HG03521 (cell line): ENCODE measurements at regions not wholly inside any gene's neighbourhood (a gene's known extent, or its start where the extent isn't known, plus 50 kb on each side); places are given as distances from the start of the nearest gene placed in this dataset.

ENCODE experiments used
- ATAC-seq: cut with Tn5 transposase; IDR thresholded peaks from one replicate; pipeline ENCODE4 v1.9.1; 2021; ENCODE audit warnings: mild to moderate bottlenecking, moderate library complexity; ENCODE audit not compliant: unreplicated experiment

DNA sequence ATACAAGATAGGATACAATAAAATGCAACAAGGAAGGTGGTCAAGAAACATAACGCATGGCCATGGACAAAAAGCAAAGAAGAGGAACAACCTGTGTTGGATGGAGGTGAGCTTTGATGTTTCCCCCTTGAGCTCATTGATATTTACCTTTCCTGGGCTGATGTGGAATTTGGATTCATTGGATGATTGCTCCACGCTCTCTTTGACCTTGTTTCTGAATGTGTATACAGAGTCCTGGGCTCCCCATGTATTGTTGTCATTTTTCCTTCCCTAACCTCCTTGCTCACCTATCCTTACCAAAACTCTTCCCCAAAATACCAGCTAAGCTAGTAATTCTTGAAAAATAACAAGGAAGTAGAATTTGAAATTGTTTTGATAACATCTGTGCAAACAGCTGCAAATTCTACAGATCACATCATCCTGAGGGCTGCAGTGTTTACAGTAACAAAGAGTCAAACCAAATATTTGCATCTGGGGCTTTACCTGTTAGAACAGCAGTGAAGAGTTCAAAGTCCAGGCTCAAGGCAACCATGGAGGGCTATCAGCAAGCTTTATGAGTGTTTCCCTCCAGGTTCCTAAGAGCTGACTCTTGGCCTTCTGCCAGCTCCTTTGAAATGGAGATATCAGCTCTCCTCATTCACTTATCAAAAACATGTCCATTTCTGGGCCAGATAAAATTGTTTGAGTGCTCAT, 214.3 kb upstream of the MARCKS start:
- peak; percentile 95 for ATAC-seq

GRCh38 chr6:113643407-113643770, 213.8 kb upstream of the MARCKS start:
- ATAC-seq: no peak

DNA sequence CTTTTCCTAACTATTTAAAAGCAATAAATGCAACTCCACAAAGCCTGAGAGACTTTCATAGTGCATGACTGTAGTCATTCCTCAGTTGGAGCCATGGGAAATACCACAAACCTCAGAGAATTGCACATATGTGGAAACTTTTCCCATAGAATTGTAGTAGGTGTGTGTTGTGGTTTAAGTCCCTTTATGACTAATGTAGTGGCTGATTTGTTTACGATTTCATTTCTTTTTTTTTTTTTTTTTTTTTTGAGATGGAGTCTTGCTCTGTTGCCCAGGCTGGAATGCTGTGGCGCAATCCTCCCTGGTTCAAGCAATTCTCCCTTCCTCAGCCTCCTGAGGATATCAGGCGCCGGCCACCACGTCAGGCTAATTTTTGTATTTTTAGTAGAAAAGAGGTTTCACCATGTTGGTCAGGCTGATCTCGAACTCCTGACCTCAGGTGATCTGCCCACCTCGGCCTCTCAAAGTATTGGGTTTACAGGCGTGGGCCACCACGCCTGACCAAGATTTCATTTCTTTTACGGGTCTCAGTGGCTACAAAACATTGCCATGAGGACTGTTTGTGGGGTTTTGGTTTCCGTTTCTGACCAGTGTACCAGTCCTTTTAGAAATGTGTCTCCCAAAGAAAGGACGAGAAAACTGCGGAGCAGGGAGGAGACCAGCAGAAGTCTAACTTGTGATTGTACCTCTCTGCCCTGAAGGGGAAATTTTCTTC, 212.1 kb upstream of the MARCKS start:
- ATAC-seq: no peak

- ATAC-seq: no peak
Observed at GRCh38 chr6:113645576-113645970, 211.6 kb upstream of the MARCKS start.

DNA sequence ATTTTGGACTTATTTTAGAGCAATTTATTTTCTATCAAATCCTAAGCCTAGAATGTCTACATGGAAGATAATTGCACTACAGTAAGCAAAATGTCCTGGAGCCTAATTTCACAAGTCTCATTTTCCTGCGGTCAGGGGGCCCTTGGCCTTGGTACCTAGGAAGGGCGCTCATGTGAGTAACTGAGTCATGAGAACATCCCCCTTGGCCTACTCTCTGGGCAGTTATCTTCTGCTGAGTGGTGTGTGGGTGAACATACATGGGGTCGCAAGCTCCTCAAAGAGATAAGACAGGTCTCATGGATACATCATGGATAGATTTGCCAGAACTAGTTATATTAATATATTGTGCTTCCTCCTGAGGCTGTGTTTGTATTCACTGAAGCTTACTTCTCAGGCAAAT, 211.2 kb upstream of the MARCKS start:
- no peak for ATAC-seq

- no peak for ATAC-seq
Observed at GRCh38 chr6:113646701-113647100, 210.4 kb upstream of the MARCKS start.

- no peak for ATAC-seq
Observed at GRCh38 chr6:113647143-113647889, 209.8 kb upstream of the MARCKS start.

GRCh38 chr6:113648698-113649097, 208.4 kb upstream of the MARCKS start:
- ATAC-seq: no peak

GRCh38 chr6:113649276-113649675, 207.9 kb upstream of the MARCKS start:
- no peak for ATAC-seq

GRCh38 chr6:113649880-113650609, 207.1 kb upstream of the MARCKS start:
- no peak for ATAC-seq

DNA sequence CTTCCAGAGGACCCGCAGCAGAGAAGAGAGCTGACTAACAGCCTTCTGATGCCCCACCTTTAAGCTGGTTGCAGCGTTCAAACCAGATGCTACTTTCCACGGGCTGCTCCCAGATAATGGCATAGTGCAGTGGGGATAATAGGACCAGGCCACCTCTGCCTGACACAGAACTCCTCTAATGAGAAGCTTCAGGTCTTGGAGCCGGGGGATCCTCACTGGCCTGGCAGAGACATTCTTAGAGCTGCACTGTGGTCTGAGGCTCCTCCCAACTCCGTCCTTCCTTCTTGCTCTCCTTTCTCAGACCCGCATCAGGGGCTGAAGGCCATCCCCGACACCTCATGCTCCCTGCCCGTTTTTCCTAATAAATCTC, 206.6 kb upstream of the MARCKS start:
- ATAC-seq: no peak

DNA sequence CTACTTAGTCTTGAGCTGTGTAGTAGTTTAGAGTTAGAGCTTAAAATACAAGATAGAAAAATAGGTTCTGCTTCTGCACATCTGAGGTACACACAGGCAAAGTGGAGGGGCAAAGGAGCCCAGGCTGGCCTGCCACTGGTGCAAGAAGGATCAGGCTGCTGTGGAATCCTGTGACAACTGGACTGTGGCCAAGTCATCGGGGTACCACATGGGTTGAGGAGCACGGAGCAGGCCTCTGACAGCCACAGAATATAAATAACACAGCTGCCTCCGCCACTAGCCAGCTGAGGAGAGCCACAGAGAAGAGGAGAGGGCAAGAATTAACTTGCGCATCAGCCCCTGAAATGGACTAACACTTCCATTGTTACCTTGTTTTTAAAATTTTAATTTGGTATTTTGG, 206.0 kb upstream of the MARCKS start:
- no peak for ATAC-seq

DNA sequence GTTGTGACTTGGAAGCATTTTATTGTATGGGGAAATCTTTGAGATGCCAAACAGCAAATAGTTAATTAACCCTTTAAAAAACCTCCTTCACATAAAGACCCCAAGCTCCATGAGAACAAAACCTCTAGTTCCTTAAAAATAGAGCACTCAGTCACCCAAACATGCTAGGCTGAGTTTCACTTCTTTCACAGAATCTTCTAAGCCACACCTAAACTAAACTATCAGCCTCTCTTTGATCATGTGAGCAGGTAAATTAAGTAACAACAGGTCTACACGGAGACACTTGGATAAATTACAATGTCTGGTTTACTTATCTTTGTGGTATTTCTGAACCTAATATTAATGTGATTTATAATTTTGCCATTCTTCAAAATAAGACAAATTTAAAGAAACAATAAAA, 205.2 kb upstream of the MARCKS start:
- ATAC-seq: no peak

- no peak for ATAC-seq
Observed at GRCh38 chr6:113653275-113653674, 203.9 kb upstream of the MARCKS start.

GRCh38 chr6:113654396-113654795, 202.7 kb upstream of the MARCKS start:
- no peak for ATAC-seq

DNA sequence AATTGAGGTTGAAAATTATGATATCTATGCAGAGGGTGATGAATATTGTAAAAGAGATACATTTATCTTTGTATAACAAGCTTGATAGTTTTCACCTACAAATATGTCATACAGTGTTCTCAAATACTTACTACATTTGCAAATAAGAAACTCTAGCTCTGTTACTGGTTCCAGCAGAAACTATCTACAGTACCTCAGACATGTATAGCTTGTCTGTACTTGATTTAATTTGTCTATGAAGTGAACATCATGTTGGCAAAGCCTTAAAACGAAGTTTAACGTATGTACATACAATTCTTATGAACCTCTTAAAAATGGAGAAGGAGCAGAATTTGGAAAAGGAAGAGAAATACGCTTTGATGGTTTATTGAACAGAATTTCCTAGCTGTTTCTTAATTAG, 201.4 kb upstream of the MARCKS start:
- no peak for ATAC-seq

DNA sequence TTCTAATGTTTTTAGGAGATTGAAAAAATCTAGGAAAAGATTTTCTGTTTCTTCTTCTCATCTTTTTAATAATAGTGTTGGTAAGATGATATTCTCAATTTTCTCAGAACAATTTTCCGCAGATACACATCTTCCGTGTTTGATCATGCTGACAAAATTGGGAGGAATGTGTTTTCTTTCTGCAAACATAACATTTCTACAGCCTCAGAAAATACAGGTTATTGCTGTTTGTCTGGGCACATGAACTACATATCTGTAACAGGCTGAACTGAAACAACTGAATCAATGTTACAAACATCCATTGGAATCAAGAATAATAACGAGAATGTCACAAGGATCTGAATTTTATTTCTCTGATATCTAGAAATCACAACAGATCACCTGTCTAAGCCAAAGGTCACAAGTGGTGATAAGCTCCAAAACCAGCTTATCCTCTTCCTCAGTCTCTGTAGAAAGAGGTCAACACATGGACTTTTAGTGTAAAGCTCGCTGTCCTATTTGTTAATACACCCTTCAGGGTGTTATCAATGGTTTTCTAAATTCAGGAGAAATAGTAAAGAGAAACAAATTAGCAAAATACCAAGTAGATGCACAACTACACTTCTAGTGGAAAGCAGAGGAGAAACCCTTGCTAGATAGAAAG, 197.3 kb upstream of the MARCKS start:
- ATAC-seq: no peak

- no peak for ATAC-seq
Observed at GRCh38 chr6:113660819-113661218, 196.3 kb upstream of the MARCKS start.

DNA sequence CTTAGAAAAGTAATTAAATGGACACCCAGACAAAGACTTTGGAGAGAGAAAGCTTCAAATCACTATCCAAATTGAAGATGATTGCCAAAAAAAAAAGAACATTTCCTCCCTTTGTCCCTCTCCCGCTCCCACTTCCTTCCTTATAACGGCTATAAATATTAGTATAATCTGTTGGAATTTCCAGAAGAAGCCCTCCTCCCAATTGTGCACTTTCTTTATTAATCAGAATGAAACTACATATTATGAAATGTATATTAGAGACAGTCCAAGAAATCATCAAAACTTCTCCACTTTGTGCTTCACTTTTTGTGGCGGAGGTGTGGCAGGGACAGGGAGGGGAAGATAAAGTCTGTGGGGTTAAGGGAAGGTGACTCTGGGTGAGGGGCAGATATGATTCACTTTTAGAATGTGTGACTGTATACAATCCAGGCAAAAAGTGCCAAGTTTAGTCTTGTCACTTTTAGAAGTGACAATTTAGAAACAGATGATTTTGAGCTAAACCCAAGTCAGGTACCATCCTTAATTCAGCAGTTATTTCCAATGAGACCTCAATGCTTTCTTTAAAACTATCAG, 195.0 kb upstream of the MARCKS start:
- ATAC-seq: no peak

GRCh38 chr6:113662688-113663333, 194.3 kb upstream of the MARCKS start:
- no peak for ATAC-seq
